Ovary (tissue), 3 donors: ENCODE measurements at regions not wholly inside any gene's neighbourhood (a gene's known extent, or its start where the extent isn't known, plus 50 kb on each side); places are given as distances from the start of the nearest gene placed in this dataset.

Experiments
- CTCF ChIP-seq, 3 donors: fragments of 450-650 bp in 2 of 3; fragments of 200-600 bp in 1 of 3; IDR thresholded peaks; one replicate each; pipeline versions ENCODE4 v1.5.1 to v1.8.0; 2016 to 2022; ENCODE audit warnings: antibody characterized with exemption in 3 of 3, mild to moderate bottlenecking in 1 of 3
- EP300 ChIP-seq: sonication (generic); formaldehyde crosslinking; IDR thresholded peaks from one replicate; pipeline ENCODE4 v1.6.1; 2017; ENCODE audit warnings: antibody characterized with exemption
- POLR2A ChIP-seq: fragments of 450-650 bp; IDR thresholded peaks from one replicate; pipeline ENCODE4 v1.6.1; 2017; ENCODE audit warnings: antibody characterized with exemption, mild to moderate bottlenecking, moderate library complexity
- donor health status: DM: no; HTN: no; CAD: no.

- no peak for TF ChIP-seq POLR2A
- no peak for TF ChIP-seq CTCF (IDR thresholded peaks at IDR 0.05)
- no peak for TF ChIP-seq EP300
Observed at GRCh38 chr2:212732860-212733259, 194.3 kb upstream of the ERBB4 start.
